Bronchial epithelial cell (primary cell): ENCODE measurements at regions not wholly inside any gene's neighbourhood (a gene's known extent, or its start where the extent isn't known, plus 50 kb on each side); places are given as distances from the start of the nearest gene placed in this dataset.

ENCODE experiments used
- DNase-seq: peaks from one replicate; pipeline ENCODE4 v3.0.0-alpha.2; 2010; ENCODE audit warnings: low read depth
- FAIRE-seq: peaks from 2 replicates; lab custom pipeline; 2011; peaks lifted over from hg19 to GRCh38; lab: Jason Lieb, UNC
- H3K27me3 ChIP-seq: 2 replicates; pipeline ENCODE4 v1.5.1; 2011; ENCODE audit warnings: low read length; ENCODE audit not compliant: control insufficient read depth, insufficient read depth
- H3K36me3 ChIP-seq: 2 replicates; pipeline ENCODE4 v1.5.1; 2011; ENCODE audit warnings: low read length; ENCODE audit not compliant: control insufficient read depth, insufficient read depth
- H3K4me3 ChIP-seq: 2 replicates; pipeline ENCODE4 v1.5.1; 2011; ENCODE audit warnings: mild to moderate bottlenecking, low read depth, low read length, control low read depth
- CTCF ChIP-seq: IDR thresholded peaks from 2 replicates; pipeline ENCODE4 v1.5.1; 2011; ENCODE audit warnings: mild to moderate bottlenecking, moderate library complexity, low read length, control low read depth, inconsistent platforms; ENCODE audit not compliant: insufficient read depth, severe bottlenecking

DNA sequence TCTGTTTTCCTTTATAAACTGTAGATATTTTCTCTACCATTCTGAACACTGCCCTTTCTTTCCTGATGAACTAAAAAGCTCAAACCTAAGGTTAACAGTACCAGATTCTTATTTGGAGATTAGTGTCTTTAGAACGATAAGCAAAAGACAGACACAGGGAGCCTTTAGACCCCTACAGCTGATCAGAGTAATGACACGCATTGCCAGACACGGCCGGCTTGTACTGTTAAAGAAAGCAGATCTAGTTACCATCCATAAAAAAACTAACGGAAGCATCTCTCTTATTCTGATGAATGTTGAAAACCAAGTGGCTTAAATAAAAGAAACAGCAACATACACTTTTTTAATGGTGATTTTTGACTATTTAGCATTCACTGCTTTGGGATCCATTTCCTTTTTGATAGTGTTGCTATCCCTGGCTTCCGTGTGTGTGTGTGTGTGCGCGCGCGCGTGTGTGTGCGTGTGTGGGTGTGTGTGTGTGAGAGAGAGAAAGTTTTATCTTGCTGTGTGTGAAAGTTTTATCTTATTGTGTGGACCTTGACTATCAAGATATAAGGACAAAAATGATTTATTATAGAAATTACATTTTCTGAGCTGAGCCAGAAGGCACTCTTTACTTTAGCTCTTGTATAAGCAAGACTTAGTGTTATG, 95.6 kb upstream of the SLC35B3 start:
- Histone ChIP-seq H3K36me3 (no peaks in the 10 kb centered on the region), H3K4me3 (no peak overlapping the region), H3K27me3 (no peaks in the 10 kb centered on the region)
- DNase-seq (no peak), FAIRE-seq (no peak)
- no peak for TF ChIP-seq CTCF

GRCh38 chr6:8529250-8529649, 93.9 kb upstream of the SLC35B3 start:
- FAIRE-seq = no peak
- no peaks in the 10 kb centered on the region for H3K36me3 ChIP-seq
- DNase-seq = no peak
- H3K27me3 ChIP-seq = no peaks in the 10 kb centered on the region
- no peak overlapping the region for H3K4me3 ChIP-seq
- TF ChIP-seq CTCF = no peak

DNA sequence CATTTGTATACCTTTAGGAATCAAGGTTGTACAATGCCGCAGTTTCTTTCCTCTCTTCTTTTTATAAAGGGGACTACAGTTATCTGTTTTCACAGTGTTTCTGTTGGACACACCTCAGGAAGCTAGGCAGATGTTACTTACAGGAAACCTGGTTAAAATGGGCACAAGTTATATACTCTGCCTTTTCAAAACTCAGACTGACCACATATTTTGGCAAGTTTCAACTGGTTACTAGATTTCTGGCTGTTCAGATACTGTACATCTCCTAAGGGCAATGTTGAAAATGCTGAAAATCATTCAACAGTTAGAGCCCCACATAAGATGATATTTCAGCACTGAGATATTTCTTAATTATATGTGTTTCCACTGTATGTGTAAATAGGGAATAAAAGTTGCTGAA, 92.5 kb upstream of the SLC35B3 start:
- H3K36me3 ChIP-seq = no peaks in the 10 kb centered on the region
- peak; percentile 50 for DNase-seq
- no peak overlapping the region for H3K4me3 ChIP-seq
- FAIRE-seq = no peak
- H3K27me3 ChIP-seq = no peaks in the 10 kb centered on the region
- no peak for TF ChIP-seq CTCF

DNA sequence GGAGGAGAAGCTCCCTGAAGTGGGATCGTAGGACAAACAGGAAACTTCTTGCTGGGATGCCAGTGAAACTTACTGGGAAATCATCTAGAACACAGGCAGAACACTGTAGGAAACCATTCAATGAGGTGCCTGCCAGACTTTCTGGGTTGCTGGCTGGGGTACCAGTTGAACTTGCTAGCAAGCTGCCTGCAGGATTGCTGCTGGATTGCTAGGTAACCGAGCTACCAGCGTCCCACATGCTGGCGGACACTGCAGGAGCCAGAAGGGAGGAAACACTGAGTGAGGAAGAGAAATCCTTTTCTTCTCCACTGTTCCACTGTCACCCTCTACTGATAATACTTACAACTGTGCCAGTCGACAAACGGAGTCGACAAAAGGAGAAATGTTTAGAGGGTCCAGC, 91.3 kb upstream of the SLC35B3 start:
- FAIRE-seq (no peak), DNase-seq (no peak)
- Histone ChIP-seq H3K36me3 (no peaks in the 10 kb centered on the region), H3K27me3 (no peaks in the 10 kb centered on the region), H3K4me3 (no peak overlapping the region)
- TF ChIP-seq CTCF = no peak

DNA sequence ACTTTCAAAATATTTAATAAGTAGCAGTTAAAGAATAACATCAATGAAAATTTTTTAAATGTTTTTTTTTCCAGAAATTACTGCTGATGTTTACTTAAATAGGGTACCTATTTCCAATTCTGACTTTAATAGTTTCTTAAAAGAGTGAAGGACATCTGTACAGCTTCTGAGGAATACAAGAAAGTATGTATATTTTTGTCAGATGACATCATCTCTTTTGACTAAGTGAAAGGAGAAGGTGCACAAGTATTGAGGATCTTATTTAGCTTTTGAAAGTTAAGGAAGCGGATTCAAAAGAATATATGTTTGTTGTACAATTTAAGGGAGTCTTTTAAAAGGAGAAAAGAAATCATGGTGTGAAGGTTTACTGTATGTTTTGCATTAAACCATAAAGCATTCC, 90.0 kb upstream of the SLC35B3 start:
- Histone ChIP-seq H3K36me3 (no peaks in the 10 kb centered on the region), H3K27me3 (no peaks in the 10 kb centered on the region), H3K4me3 (no peak overlapping the region)
- no peak for FAIRE-seq
- no peak for TF ChIP-seq CTCF
- DNase-seq = no peak

DNA sequence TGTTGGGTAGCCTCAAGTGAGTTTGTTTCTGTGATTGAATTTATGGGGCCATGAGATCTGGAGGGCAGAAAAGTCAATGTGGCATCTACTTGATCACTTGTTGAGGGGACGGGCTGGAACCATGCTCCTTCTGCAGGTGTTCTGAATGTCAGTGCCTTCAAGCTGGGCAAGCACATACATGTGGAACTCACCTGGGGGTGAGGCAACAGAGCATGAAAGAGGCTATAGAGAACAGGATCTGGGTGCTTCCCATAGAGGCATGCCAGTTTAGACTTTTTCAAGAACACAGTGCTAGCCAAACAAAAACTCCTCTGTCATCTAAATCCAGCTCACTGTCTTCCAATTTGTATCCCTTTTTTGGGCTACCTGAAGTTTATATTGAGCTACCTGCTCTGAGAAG, 77.8 kb upstream of the SLC35B3 start:
- no peaks in the 10 kb centered on the region for H3K36me3 ChIP-seq
- no peaks in the 10 kb centered on the region for H3K27me3 ChIP-seq
- no peak for FAIRE-seq
- no peak overlapping the region for H3K4me3 ChIP-seq
- DNase-seq = peak; percentile 51
- no peak for TF ChIP-seq CTCF
